Left ventricle myocardium inferior (tissue), 1 donor: ENCODE measurements at regions not wholly inside any gene's neighbourhood (a gene's known extent, or its start where the extent isn't known, plus 50 kb on each side); places are given as distances from the start of the nearest gene placed in this dataset.

Source experiments
- DNase-seq: peaks from one replicate; pipeline ENCODE4 v3.0.0-alpha.2; 2020
- H3K27ac ChIP-seq: fragments of 200-600 bp; replicated peaks from 2 replicates; pipeline ENCODE4 v1.8.0; 2021
- H3K27me3 ChIP-seq: fragments of 200-600 bp; 2 replicates; pipeline ENCODE4 v1.8.0; 2021; ENCODE audit warnings: low read depth
- H3K36me3 ChIP-seq: fragments of 200-600 bp; 2 replicates; pipeline ENCODE4 v1.8.0; 2021
- H3K4me1 ChIP-seq: fragments of 200-600 bp; 2 replicates; pipeline ENCODE4 v1.8.0; 2021
- H3K4me3 ChIP-seq: fragments of 200-600 bp; 2 replicates; pipeline ENCODE4 v1.8.0; 2021; ENCODE audit warnings: mild to moderate bottlenecking, moderate library complexity
- H3K9me3 ChIP-seq: fragments of 200-600 bp; replicated peaks from 2 replicates; pipeline ENCODE4 v1.8.0; 2021
- intact Hi-C: fragments of 100-400 bp; cut with micrococcal nuclease; formaldehyde crosslinking; loops from one replicate; pipeline ENCODE4 v1.11.0; 2022
- TF ChIP-seq, protein P1 (sequence below): fragments of 200-600 bp; IDR thresholded peaks from 2 replicates; pipeline ENCODE4 v1.8.0; 2021; ENCODE audit warnings: antibody characterized with exemption, mild to moderate bottlenecking, borderline replicate concordance
- donor health status: DM: no; HTN: yes; CAD: no; lungs with severe emphysema.

DNA sequence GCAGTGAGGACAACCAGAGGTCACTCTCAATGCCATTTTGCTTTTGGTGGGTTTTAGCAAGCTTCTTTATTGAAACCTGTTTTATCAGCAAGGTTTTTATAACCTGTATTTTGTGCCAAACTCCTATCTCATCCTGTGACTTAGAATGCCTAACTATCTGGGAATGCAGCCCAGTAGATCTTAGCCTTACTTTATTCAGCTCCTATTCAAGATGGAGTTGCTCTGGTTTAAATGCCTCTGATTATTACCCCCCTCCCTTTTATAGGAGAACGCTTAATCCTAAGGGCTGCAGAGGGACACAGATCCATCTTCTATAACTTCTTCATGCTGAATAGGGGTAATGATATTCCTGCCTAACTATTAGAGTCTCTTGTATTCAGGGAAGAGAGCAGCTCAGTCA lies 179.1 kb downstream of the KIF18A start:
- H3K27me3 ChIP-seq, result no peaks in the 10 kb centered on the region
- H3K9me3 ChIP-seq, result no peaks in the 10 kb centered on the region
- H3K4me3 ChIP-seq, result no peak overlapping the region
- intact Hi-C loops, result no loop called here
- no peak for DNase-seq
- no peak overlapping the region for H3K27ac ChIP-seq
- H3K4me1 ChIP-seq, result no peaks in the 10 kb centered on the region
- H3K36me3 ChIP-seq, result no peaks in the 10 kb centered on the region
- TF ChIP-seq, protein P1, sequence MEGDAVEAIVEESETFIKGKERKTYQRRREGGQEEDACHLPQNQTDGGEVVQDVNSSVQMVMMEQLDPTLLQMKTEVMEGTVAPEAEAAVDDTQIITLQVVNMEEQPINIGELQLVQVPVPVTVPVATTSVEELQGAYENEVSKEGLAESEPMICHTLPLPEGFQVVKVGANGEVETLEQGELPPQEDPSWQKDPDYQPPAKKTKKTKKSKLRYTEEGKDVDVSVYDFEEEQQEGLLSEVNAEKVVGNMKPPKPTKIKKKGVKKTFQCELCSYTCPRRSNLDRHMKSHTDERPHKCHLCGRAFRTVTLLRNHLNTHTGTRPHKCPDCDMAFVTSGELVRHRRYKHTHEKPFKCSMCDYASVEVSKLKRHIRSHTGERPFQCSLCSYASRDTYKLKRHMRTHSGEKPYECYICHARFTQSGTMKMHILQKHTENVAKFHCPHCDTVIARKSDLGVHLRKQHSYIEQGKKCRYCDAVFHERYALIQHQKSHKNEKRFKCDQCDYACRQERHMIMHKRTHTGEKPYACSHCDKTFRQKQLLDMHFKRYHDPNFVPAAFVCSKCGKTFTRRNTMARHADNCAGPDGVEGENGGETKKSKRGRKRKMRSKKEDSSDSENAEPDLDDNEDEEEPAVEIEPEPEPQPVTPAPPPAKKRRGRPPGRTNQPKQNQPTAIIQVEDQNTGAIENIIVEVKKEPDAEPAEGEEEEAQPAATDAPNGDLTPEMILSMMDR, result no peak

DNA sequence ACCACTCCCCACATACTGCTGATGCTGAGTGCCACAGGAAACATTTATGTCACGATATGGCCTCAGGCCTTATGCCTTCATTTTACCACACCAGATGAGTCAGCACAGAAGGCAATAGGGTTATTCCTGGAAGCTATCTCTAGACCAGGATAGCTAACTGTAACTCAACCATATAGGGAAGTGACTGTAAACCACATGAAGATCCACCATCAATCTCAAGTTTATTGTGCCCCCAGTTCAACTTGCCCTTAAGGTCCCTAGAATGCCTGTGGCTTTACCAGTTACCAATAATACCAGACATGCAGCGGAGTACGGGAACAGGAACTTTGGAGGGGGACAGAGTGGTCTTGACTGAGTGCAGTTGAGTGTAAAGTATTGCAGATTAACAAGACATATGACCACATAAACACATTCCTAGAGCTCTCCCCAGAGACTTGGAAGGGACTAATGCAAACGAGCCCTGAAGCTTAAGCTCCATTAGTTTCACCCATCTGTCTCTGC lies 180.9 kb downstream of the KIF18A start:
- Histone ChIP-seq H3K27me3 (no peaks in the 10 kb centered on the region), H3K4me1 (no peaks in the 10 kb centered on the region), H3K36me3 (no peaks in the 10 kb centered on the region), H3K27ac (no peak overlapping the region), H3K9me3 (peaks cover 8% of the 10 kb centered on the region), H3K4me3 (no peak overlapping the region)
- intact Hi-C loops, result no loop called here
- DNase-seq, result no peak
- TF ChIP-seq, protein P1, result no peak

DNA sequence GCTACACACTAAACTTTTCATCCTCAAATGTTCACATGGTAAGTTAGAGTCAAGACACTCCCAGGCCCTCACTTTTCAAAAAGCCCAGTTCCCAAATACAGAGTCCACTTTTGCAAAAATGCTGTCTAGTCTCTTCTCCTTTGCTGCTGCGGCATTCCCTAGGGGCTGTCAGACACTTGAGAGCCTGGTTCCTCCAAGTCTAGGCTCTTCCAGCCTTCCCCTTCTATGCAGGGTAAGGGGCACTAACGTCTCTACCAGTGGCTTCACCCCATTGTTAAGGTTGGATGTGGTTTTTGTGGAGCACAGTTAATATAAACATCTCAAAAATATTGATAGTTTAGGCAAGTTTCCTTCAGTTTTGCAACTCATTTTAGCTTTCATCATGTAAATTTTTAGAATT lies 181.5 kb downstream of the KIF18A start:
- DNase-seq, result no peak
- intact Hi-C loops, result no loop called here
- Histone ChIP-seq H3K9me3 (peaks cover 13% of the 10 kb centered on the region), H3K27ac (no peak overlapping the region), H3K36me3 (no peaks in the 10 kb centered on the region), H3K4me3 (no peak overlapping the region), H3K27me3 (no peaks in the 10 kb centered on the region), H3K4me1 (no peaks in the 10 kb centered on the region)
- TF ChIP-seq, protein P1, result no peak

DNA sequence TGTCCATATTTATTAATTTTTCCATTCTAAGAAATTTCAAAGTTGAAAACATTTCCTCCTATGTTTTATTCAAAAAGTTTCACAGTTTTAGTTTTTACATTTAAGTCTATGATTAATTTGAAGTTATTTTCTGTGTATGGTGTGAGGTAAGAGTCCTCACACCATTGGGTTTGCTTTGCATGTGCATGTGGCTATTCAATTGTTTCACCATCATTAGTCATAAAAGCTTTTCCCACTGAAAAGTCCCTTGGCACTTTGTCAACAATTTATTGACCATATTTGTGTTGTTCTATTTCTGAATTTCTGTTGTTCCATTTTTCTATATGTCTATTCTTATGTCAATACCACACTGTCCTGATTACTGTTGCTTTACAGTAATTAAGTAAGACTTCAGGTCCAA lies 186.5 kb downstream of the KIF18A start:
- intact Hi-C loops, result no loop called here
- Histone ChIP-seq H3K27me3 (peaks cover 7% of the 10 kb centered on the region), H3K27ac (no peak overlapping the region), H3K4me3 (no peak overlapping the region), H3K36me3 (no peaks in the 10 kb centered on the region), H3K9me3 (peaks cover 16% of the 10 kb centered on the region), H3K4me1 (no peaks in the 10 kb centered on the region)
- no peak for DNase-seq
- TF ChIP-seq, protein P1, result no peak

DNA sequence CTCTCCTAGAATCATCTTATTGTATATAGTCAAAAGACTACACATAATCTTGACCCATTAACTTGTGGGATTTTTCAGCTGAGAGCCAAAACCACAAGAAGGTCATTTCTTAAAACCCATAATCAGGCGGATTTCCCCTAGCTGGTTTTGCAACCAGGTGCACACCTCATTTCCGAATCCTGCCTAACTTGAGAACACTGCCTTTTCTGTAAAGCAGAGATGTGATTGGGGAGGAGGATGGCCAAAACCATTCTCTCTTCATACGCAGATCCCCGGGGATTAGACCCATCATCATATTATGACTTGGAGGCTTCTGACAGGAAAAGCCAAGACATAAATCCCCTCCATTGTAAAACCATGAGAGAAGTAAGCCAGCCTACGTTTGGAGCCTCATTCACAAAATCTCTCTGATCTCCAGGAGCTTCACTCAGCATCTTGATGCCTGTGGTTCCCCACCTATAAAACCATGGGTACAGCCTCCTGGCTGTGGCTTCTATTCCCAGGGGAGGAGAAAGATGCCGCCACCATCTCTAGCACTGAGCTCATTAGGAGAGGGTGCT lies 191.3 kb downstream of the KIF18A start:
- Histone ChIP-seq H3K4me3 (no peak overlapping the region), H3K27ac (no peak overlapping the region), H3K27me3 (peaks cover 7% of the 10 kb centered on the region), H3K36me3 (no peaks in the 10 kb centered on the region), H3K4me1 (no peaks in the 10 kb centered on the region), H3K9me3 (peaks cover 5% of the 10 kb centered on the region)
- DNase-seq, result no peak
- TF ChIP-seq, protein P1, result no peak
- intact Hi-C loops, result no loop called here
